Stomach (tissue), 8 donors: ENCODE measurements at regions not wholly inside any gene's neighbourhood (a gene's known extent, or its start where the extent isn't known, plus 50 kb on each side); places are given as distances from the start of the nearest gene placed in this dataset.

Source experiments
- DNase-seq, 2 donors: peaks; one replicate each; pipeline versions ENCODE4 v3.0.0 to v3.0.0-alpha.2; 2013 to 2019
- H3K27ac ChIP-seq, 5 donors: fragments of 200-600 bp in 4 of 5; sonication (generic) in 4 of 5; one replicate each; pipeline ENCODE4 v1.5.1; 2013 to 2019; ENCODE audit warnings: mild to moderate bottlenecking in 1 of 5, moderate library complexity in 1 of 5
- H3K27me3 ChIP-seq, 3 donors: fragments of 200-600 bp; sonication (generic); one replicate each; pipeline ENCODE4 v1.5.1; 2017 to 2019; ENCODE audit warnings: mixed run types in 1 of 3
- H3K36me3 ChIP-seq, 4 donors: fragments of 200-600 bp; sonication (generic); 1 replicate in 3 of 4; 2 replicates in 1 of 4; pipeline ENCODE4 v1.5.1; 2016 to 2019
- H3K4me1 ChIP-seq, 4 donors: fragments of 200-600 bp; sonication (generic); one replicate each; pipeline ENCODE4 v1.5.1; 2016 to 2019
- H3K4me3 ChIP-seq, 4 donors: fragments of 200-600 bp; sonication (generic) in 3 of 4; one replicate each; pipeline ENCODE4 v1.5.1; 2016 to 2019; ENCODE audit warnings: mild to moderate bottlenecking in 1 of 4
- H3K9me3 ChIP-seq, 4 donors: fragments of 200-600 bp; sonication (generic); one replicate each; pipeline ENCODE4 v1.5.1; 2016 to 2019
- EP300 ChIP-seq: sonication (generic); formaldehyde crosslinking; IDR thresholded peaks from one replicate; pipeline ENCODE4 v1.6.1; 2017; ENCODE audit warnings: antibody characterized with exemption
- POLR2A ChIP-seq, 4 donors: fragments of 450-650 bp; IDR thresholded peaks; one replicate each; pipeline ENCODE4 v1.6.1; 2016; ENCODE audit warnings: antibody characterized with exemption in 4 of 4, control low read depth in 2 of 4, mild to moderate bottlenecking in 1 of 4, moderate library complexity in 1 of 4
- POLR2AphosphoS5 ChIP-seq, 3 donors: sonication (generic); formaldehyde crosslinking; IDR thresholded peaks; one replicate each; pipeline ENCODE4 v1.6.1; 2016; ENCODE audit warnings: antibody characterized with exemption in 3 of 3
- WGBS, 5 donors: extraction: QIAGEN DNeasy Blood & Tissue Kit in 3 of 5; methylation state at CpG; one replicate each; pipeline versions ENCODE4 v1.1.5 to v1.1.7; 2013 to 2018; 5-methylcytosine and 5-hydroxymethylcytosine counted together
- intact Hi-C: fragments of 100-400 bp; cut with DNase I; formaldehyde crosslinking; loops from one replicate; pipeline ENCODE4 v1.15.1; 2023; ENCODE audit warnings: low total_unique reads
- TF ChIP-seq, protein P1 (sequence below), 7 experiments: fragments of 450-650 bp in 4 of 7; fragments of 200-600 bp in 3 of 7; sonication (generic) in 3 of 7; IDR thresholded peaks; one replicate each; pipeline ENCODE4 v1.5.1; 2016 to 2019; ENCODE audit warnings: antibody characterized with exemption in 7 of 7, control low read depth in 2 of 7, mild to moderate bottlenecking in 1 of 7
- donor health status: healthy with polysubstance abuse.
- donor health status: Bipolar disorder and iron deficiency.
- donor health status: healthy.

DNA sequence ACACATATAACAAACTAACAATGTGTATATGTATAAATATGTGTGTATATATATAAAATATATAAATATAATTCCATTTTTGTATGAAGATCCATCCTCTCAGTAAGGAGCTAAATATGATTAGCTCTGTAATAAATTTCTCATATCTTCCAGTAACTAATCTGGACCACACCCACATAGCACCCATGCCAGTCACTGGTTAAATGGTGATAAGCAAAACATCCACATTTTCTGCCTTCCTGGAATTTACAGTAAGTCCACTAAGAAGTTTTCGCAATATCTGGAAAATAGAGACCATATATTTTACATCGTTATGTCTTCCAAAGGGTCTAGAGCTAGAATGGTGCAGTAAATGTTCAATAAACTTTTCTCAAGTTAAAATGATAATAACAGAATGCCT, 151.5 kb upstream of the STMND1 start:
- no peak for DNase-seq
- TF ChIP-seq POLR2AphosphoS5 (IDR thresholded peaks at IDR 0.05) (no peak), POLR2A (IDR thresholded peaks at IDR 0.05) (no peak), EP300 (no peak)
- TF ChIP-seq, protein P1, sequence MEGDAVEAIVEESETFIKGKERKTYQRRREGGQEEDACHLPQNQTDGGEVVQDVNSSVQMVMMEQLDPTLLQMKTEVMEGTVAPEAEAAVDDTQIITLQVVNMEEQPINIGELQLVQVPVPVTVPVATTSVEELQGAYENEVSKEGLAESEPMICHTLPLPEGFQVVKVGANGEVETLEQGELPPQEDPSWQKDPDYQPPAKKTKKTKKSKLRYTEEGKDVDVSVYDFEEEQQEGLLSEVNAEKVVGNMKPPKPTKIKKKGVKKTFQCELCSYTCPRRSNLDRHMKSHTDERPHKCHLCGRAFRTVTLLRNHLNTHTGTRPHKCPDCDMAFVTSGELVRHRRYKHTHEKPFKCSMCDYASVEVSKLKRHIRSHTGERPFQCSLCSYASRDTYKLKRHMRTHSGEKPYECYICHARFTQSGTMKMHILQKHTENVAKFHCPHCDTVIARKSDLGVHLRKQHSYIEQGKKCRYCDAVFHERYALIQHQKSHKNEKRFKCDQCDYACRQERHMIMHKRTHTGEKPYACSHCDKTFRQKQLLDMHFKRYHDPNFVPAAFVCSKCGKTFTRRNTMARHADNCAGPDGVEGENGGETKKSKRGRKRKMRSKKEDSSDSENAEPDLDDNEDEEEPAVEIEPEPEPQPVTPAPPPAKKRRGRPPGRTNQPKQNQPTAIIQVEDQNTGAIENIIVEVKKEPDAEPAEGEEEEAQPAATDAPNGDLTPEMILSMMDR (IDR thresholded peaks at IDR 0.05): no peak
- Histone ChIP-seq H3K27me3 (no peaks in the 10 kb centered on the region), H3K4me3 (no peak overlapping the region), H3K9me3 (no peaks in the 10 kb centered on the region), H3K27ac (no peak overlapping the region), H3K36me3 (no peaks in the 10 kb centered on the region), H3K4me1 (peaks cover 0 to 14% (median 2%) of the 10 kb centered on the region in 4 donors)
- intact Hi-C loops: no loop called here
- 82 to 94% (median 89%) methylated on average over 1 to 2 of the region's 2 CpGs for WGBS, 5 donors

DNA sequence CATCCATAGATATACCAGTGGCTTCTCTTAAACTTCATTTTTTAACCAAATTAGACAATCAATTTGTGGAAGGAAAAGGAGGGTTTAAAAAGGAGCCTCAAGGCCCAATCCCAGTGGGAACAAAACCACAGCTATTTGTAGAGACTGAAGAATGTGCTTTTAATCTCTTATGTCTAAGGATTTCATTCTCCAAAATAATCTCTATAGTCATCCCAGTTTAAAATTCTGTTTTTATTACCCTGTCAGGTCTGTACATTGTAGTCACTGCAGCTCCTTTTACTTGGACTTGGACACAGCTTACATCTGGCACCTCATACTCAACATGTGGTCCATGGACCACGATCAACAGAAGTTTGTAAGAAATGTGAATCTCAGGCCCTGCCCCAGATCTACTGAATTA, 152.1 kb upstream of the STMND1 start:
- H3K27me3 ChIP-seq: no peaks in the 10 kb centered on the region
- DNase-seq: no peak
- WGBS, 5 donors: 64 to 90% (median 78%) methylated on average over 1 of the region's 1 CpG
- no peaks in the 10 kb centered on the region for H3K36me3 ChIP-seq
- no peak overlapping the region for H3K27ac ChIP-seq
- H3K4me3 ChIP-seq: no peak overlapping the region
- intact Hi-C loops: no loop called here
- H3K9me3 ChIP-seq: no peaks in the 10 kb centered on the region
- H3K4me1 ChIP-seq: peaks cover 0 to 14% (median 2%) of the 10 kb centered on the region in 4 donors
- no peak for TF ChIP-seq POLR2A (IDR thresholded peaks at IDR 0.05)
- no peak for TF ChIP-seq POLR2AphosphoS5 (IDR thresholded peaks at IDR 0.05)
- TF ChIP-seq EP300: no peak
- TF ChIP-seq, protein P1 (IDR thresholded peaks at IDR 0.05): no peak

DNA sequence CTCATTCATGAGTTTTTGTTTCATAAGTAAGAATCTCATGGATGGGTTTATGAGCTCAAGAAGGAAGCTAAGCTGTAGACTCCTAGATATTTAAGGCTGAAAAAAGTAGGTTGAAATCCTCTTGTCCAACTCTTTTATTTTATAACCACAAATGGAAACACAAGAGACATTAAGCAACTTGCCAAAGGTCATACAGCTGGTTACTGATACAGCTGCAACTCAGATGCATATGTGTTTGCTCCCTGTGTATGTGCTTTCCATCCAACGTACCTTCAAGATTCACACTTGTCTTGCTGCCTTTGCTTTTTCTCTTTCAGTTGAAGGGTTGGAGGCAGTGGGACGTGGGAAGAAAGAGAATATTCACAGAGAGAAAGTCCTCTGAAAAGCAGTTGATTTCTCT, 153.5 kb upstream of the STMND1 start:
- no peak overlapping the region for H3K27ac ChIP-seq
- WGBS, 5 donors: 69 to 85% (median 79%) methylated on average over 2 of the region's 2 CpGs

DNA sequence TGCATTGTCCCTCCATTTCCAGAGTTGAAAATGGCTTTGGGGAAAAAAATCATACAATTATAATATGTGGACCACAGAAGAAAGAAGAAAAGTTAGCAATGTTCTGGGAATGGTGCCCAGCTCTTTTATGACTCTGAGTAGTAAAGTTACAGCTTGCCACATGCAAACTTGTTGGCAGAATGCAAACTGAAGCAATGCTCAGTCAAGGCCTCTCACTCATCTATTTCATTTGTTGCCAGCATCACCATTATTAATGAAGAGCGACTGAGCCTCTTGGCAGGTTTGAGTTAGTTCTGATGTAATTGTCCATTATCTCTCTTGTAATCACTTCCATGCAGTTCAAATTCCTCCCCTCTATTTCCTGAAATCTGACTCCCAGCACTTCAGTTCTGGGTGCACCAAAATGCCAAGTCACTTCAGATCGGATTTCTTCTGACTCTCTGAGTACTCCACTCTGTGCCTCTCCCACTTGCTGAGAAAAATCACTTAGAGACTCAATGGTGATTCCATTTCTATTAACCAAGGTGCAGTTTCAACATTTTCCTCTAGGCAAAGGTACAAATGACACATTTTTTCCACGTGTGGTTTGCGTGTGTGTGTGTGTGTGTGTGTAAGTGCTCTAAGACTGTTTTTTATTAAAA, 154.4 kb upstream of the STMND1 start:
- intact Hi-C loops: no loop called here
- DNase-seq: peak in 1 of 2 donors; percentile 79

More for the DNA sequence above, 153.5 kb upstream of the STMND1 start:
- Histone ChIP-seq H3K27me3 (no peaks in the 10 kb centered on the region), H3K9me3 (no peaks in the 10 kb centered on the region), H3K4me3 (no peak overlapping the region), H3K4me1 (peaks cover 0 to 14% (median 2%) of the 10 kb centered on the region in 4 donors), H3K36me3 (no peaks in the 10 kb centered on the region)
- no peak for DNase-seq
- intact Hi-C loops: no loop called here
- TF ChIP-seq, protein P1 (IDR thresholded peaks at IDR 0.05): no peak
- TF ChIP-seq POLR2AphosphoS5 (IDR thresholded peaks at IDR 0.05): no peak
- TF ChIP-seq POLR2A (IDR thresholded peaks at IDR 0.05): no peak
- no peak for TF ChIP-seq EP300

More for the DNA sequence above, 154.4 kb upstream of the STMND1 start:
- TF ChIP-seq, protein P1 (IDR thresholded peaks at IDR 0.05): no peak
- TF ChIP-seq EP300 (no peak), POLR2AphosphoS5 (IDR thresholded peaks at IDR 0.05) (peak in 1 of 3 donors; percentile 28)
- Histone ChIP-seq H3K4me1 (peaks cover 0 to 14% (median 2%) of the 10 kb centered on the region in 4 donors), H3K36me3 (no peaks in the 10 kb centered on the region), H3K27me3 (no peaks in the 10 kb centered on the region), H3K4me3 (no peak overlapping the region), H3K9me3 (no peaks in the 10 kb centered on the region), H3K27ac (no peak overlapping the region)
- 10 to 20% (median 11%) methylated on average over 4 of the region's 4 CpGs for WGBS, 5 donors
